Mesenchymal stem cell (in vitro differentiated cells and primary cell): ENCODE measurements at regions not wholly inside any gene's neighbourhood (a gene's known extent, or its start where the extent isn't known, plus 50 kb on each side); places are given as distances from the start of the nearest gene placed in this dataset.

Experiments used
- DNase-seq: peaks from one replicate; pipeline ENCODE4 v3.0.0-alpha.2; 2013
- H2AFZ ChIP-seq: one replicate; pipeline ENCODE4 v1.6.1; 2013; ENCODE audit warnings: low read depth, mild to moderate bottlenecking, control low read depth, inconsistent platforms, low read length, moderate library complexity
- H2AK5ac ChIP-seq: 2 replicates; pipeline ENCODE4 v1.6.1; 2013; ENCODE audit warnings: low read length, moderate library complexity, mild to moderate bottlenecking, inconsistent platforms; ENCODE audit not compliant: severe bottlenecking
- H2BK120ac ChIP-seq: one replicate; pipeline ENCODE4 v1.6.1; 2013; ENCODE audit warnings: low read depth, mild to moderate bottlenecking, inconsistent platforms, low read length, moderate library complexity
- H2BK12ac ChIP-seq, 2 experiments: one replicate each; pipeline ENCODE4 v1.6.1; 2013; ENCODE audit warnings: inconsistent platforms in 2 of 2, low read length in 2 of 2, mild to moderate bottlenecking in 2 of 2, moderate library complexity in 2 of 2, control low read depth in 1 of 2
- H2BK15ac ChIP-seq: one replicate; pipeline ENCODE4 v1.6.1; 2013; ENCODE audit warnings: mild to moderate bottlenecking, low read depth, inconsistent platforms; ENCODE audit not compliant: poor library complexity, severe bottlenecking
- H2BK5ac ChIP-seq: 2 replicates; pipeline ENCODE4 v1.6.1; 2013; ENCODE audit warnings: low read depth, mild to moderate bottlenecking, low read length, control low read depth, inconsistent platforms; ENCODE audit not compliant: poor library complexity, severe bottlenecking
- H3K14ac ChIP-seq, 2 experiments: one replicate each; pipeline ENCODE4 v1.6.1; 2013; ENCODE audit warnings: inconsistent platforms in 2 of 2, low read length in 2 of 2, control low read depth in 1 of 2, mild to moderate bottlenecking in 1 of 2, moderate library complexity in 1 of 2
- H3K18ac ChIP-seq, 2 experiments: one replicate each; pipeline ENCODE4 v1.6.1; 2013; ENCODE audit warnings: inconsistent platforms in 2 of 2, low read length in 2 of 2, control low read depth in 1 of 2, low read depth in 1 of 2, mild to moderate bottlenecking in 1 of 2
- H3K23ac ChIP-seq, 2 experiments: one replicate each; pipeline ENCODE4 v1.6.1; 2013; ENCODE audit warnings: inconsistent platforms in 2 of 2, low read length in 2 of 2, mild to moderate bottlenecking in 2 of 2, moderate library complexity in 2 of 2, control low read depth in 1 of 2
- H3K27ac ChIP-seq: 2 replicates; pipeline ENCODE4 v1.5.1; 2013; ENCODE audit warnings: mild to moderate bottlenecking, moderate library complexity, low read length, control low read depth, inconsistent platforms; ENCODE audit not compliant: poor library complexity, severe bottlenecking
- H3K27me3 ChIP-seq, 2 experiments: 2 replicates each; pipeline versions ENCODE4 v1.6.1 to v1.7.0; 2013; ENCODE audit warnings: low read length in 2 of 2, mild to moderate bottlenecking in 2 of 2, moderate library complexity in 2 of 2, control low read depth in 1 of 2, inconsistent platforms in 1 of 2; ENCODE audit not compliant: control insufficient read depth in 1 of 2, insufficient read depth in 1 of 2
- H3K36me3 ChIP-seq, 2 experiments: 2 replicates each; pipeline versions ENCODE4 v1.6.1 to v1.7.0; 2013; ENCODE audit warnings: low read length in 2 of 2, control low read depth in 1 of 2, inconsistent platforms in 1 of 2, low read depth in 1 of 2, mild to moderate bottlenecking in 1 of 2; ENCODE audit not compliant: insufficient read depth in 2 of 2, control insufficient read depth in 1 of 2
- H3K4ac ChIP-seq, 2 experiments: one replicate each; pipeline ENCODE4 v1.6.1; 2013; ENCODE audit warnings: inconsistent platforms in 2 of 2, low read length in 2 of 2, mild to moderate bottlenecking in 2 of 2, moderate library complexity in 2 of 2, control low read depth in 1 of 2, low read depth in 1 of 2
- H3K4me1 ChIP-seq: 2 replicates; pipeline ENCODE4 v1.6.1; 2013; ENCODE audit warnings: low read depth, low read length, control low read depth; ENCODE audit not compliant: control insufficient read depth, insufficient read depth
- H3K4me2 ChIP-seq: 2 replicates; pipeline ENCODE4 v1.6.1; 2013; ENCODE audit warnings: low read length, mild to moderate bottlenecking, inconsistent platforms; ENCODE audit not compliant: poor library complexity, severe bottlenecking
- H3K4me3 ChIP-seq, 2 experiments: 2 replicates each; pipeline versions ENCODE4 v1.5.1 to v1.7.0; 2013; ENCODE audit warnings: low read length in 2 of 2, mild to moderate bottlenecking in 2 of 2, control low read depth in 1 of 2, low read depth in 1 of 2; ENCODE audit not compliant: insufficient read depth in 1 of 2
- H3K79me1 ChIP-seq: replicated peaks from 2 replicates; pipeline ENCODE4 v1.6.1; 2013; ENCODE audit warnings: mild to moderate bottlenecking, control low read depth, low read length, inconsistent platforms; ENCODE audit not compliant: poor library complexity, severe bottlenecking
- H3K9ac ChIP-seq: 2 replicates; pipeline ENCODE4 v1.7.0; 2013; ENCODE audit warnings: mild to moderate bottlenecking, low read length, moderate library complexity
- H3K9me3 ChIP-seq: 2 replicates; pipeline ENCODE4 v1.7.0; 2013; ENCODE audit warnings: mild to moderate bottlenecking, low read length; ENCODE audit not compliant: control insufficient read depth
- H4K8ac ChIP-seq: one replicate; pipeline ENCODE4 v1.6.1; 2013; ENCODE audit warnings: inconsistent platforms, mild to moderate bottlenecking, low read length, moderate library complexity
- H4K91ac ChIP-seq: one replicate; pipeline ENCODE4 v1.6.1; 2013; ENCODE audit warnings: mild to moderate bottlenecking, low read length, inconsistent platforms
- whole genome bisulfite sequencing: methylation state at CpG from one replicate; pipeline ENCODE4 v1.1.7; 2013; ENCODE audit warnings: mixed read lengths; 5-methylcytosine and 5-hydroxymethylcytosine counted together

GRCh38 chr5:113723021-113723420 lies 209.5 kb downstream of the YTHDC2 start:
- no peak overlapping the region for H2BK5ac ChIP-seq
- no peaks in the 10 kb centered on the region for H3K79me1 ChIP-seq
- no peak overlapping the region for H2AK5ac ChIP-seq
- no peaks in the 10 kb centered on the region for H3K9me3 ChIP-seq
- H4K91ac ChIP-seq: no peak overlapping the region
- H3K4ac ChIP-seq: no peak overlapping the region
- H4K8ac ChIP-seq: no peak overlapping the region
- no peak overlapping the region for H3K4me3 ChIP-seq
- H2AFZ ChIP-seq: no peak overlapping the region
- no peak overlapping the region for H3K4me2 ChIP-seq
- no peak overlapping the region for H3K9ac ChIP-seq
- no peak overlapping the region for H2BK12ac ChIP-seq
- H3K27me3 ChIP-seq: no peaks in the 10 kb centered on the region
- H2BK120ac ChIP-seq: no peak overlapping the region
- no peak overlapping the region for H3K27ac ChIP-seq
- 67% methylated on average over 6 of the region's 6 CpGs for WGBS
- H3K14ac ChIP-seq: no peak overlapping the region
- H3K36me3 ChIP-seq: no peaks in the 10 kb centered on the region
- no peak overlapping the region for H2BK15ac ChIP-seq
- H3K4me1 ChIP-seq: no peaks in the 10 kb centered on the region
- peak; percentile 19 for DNase-seq
- H3K18ac ChIP-seq: no peak overlapping the region
- H3K23ac ChIP-seq: no peak overlapping the region

GRCh38 chr5:113735751-113736150 lies 222.3 kb downstream of the YTHDC2 start:
- no peak overlapping the region for H3K18ac ChIP-seq
- H3K27ac ChIP-seq: no peak overlapping the region
- DNase-seq: no peak
- no peaks in the 10 kb centered on the region for H3K9me3 ChIP-seq
- no peak overlapping the region for H2BK5ac ChIP-seq
- H2BK120ac ChIP-seq: no peak overlapping the region
- H3K27me3 ChIP-seq: no peaks in the 10 kb centered on the region
- H3K4me1 ChIP-seq: no peaks in the 10 kb centered on the region
- H4K91ac ChIP-seq: no peak overlapping the region
- no peak overlapping the region for H3K4me3 ChIP-seq
- H4K8ac ChIP-seq: no peak overlapping the region
- H3K23ac ChIP-seq: no peak overlapping the region
- H3K14ac ChIP-seq: no peak overlapping the region
- no peak overlapping the region for H2AK5ac ChIP-seq
- WGBS: 88% methylated on average over 1 of the region's 1 CpG
- H2BK15ac ChIP-seq: no peak overlapping the region
- no peak overlapping the region for H3K9ac ChIP-seq
- no peak overlapping the region for H3K4me2 ChIP-seq
- no peak overlapping the region for H2BK12ac ChIP-seq
- H3K79me1 ChIP-seq: no peaks in the 10 kb centered on the region
- no peak overlapping the region for H2AFZ ChIP-seq
- H3K4ac ChIP-seq: no peak overlapping the region
- no peaks in the 10 kb centered on the region for H3K36me3 ChIP-seq

GRCh38 chr5:113742176-113742575 lies 228.7 kb downstream of the YTHDC2 start:
- DNase-seq: no peak
- H2AK5ac ChIP-seq: no peak overlapping the region
- no peak overlapping the region for H2BK5ac ChIP-seq
- H3K27ac ChIP-seq: no peak overlapping the region
- no peak overlapping the region for H3K4me3 ChIP-seq
- H2BK15ac ChIP-seq: no peak overlapping the region
- H4K91ac ChIP-seq: no peak overlapping the region
- no peaks in the 10 kb centered on the region for H3K27me3 ChIP-seq
- 76% methylated on average over 4 of the region's 4 CpGs for WGBS
- no peaks in the 10 kb centered on the region for H3K79me1 ChIP-seq
- no peak overlapping the region for H4K8ac ChIP-seq
- no peaks in the 10 kb centered on the region for H3K4me1 ChIP-seq
- no peak overlapping the region for H2BK12ac ChIP-seq
- H3K9ac ChIP-seq: no peak overlapping the region
- H3K14ac ChIP-seq: no peak overlapping the region
- no peak overlapping the region for H2AFZ ChIP-seq
- no peaks in the 10 kb centered on the region for H3K9me3 ChIP-seq
- no peak overlapping the region for H2BK120ac ChIP-seq
- H3K4ac ChIP-seq: no peak overlapping the region
- H3K4me2 ChIP-seq: no peak overlapping the region
- H3K23ac ChIP-seq: no peak overlapping the region
- no peaks in the 10 kb centered on the region for H3K36me3 ChIP-seq
- no peak overlapping the region for H3K18ac ChIP-seq

- H3K18ac ChIP-seq: no peak overlapping the region
- H3K36me3 ChIP-seq: no peaks in the 10 kb centered on the region
- H3K9ac ChIP-seq: no peak overlapping the region
- H2AFZ ChIP-seq: no peak overlapping the region
- no peak for DNase-seq
- no peak overlapping the region for H2BK15ac ChIP-seq
- no peak overlapping the region for H2BK120ac ChIP-seq
- H3K27ac ChIP-seq: no peak overlapping the region
- no peak overlapping the region for H4K8ac ChIP-seq
- H3K23ac ChIP-seq: no peak overlapping the region
- H3K4me3 ChIP-seq: no peak overlapping the region
- no peak overlapping the region for H4K91ac ChIP-seq
- H3K14ac ChIP-seq: no peak overlapping the region
- no peak overlapping the region for H2BK5ac ChIP-seq
- no peak overlapping the region for H2BK12ac ChIP-seq
- WGBS: 14% methylated on average over 1 of the region's 1 CpG
- H3K79me1 ChIP-seq: no peaks in the 10 kb centered on the region
- H2AK5ac ChIP-seq: no peak overlapping the region
- H3K9me3 ChIP-seq: no peaks in the 10 kb centered on the region
- no peak overlapping the region for H3K4ac ChIP-seq
- no peaks in the 10 kb centered on the region for H3K4me1 ChIP-seq
- H3K27me3 ChIP-seq: no peaks in the 10 kb centered on the region
- H3K4me2 ChIP-seq: no peak overlapping the region
Observed at GRCh38 chr5:113742639-113743038, 229.1 kb downstream of the YTHDC2 start.
